BLaER1 treated with 17β-estradiol and CSF1 and Interleukin-3, amounts not matched to agents 10 nM and 100 nM (cell line): ENCODE measurements at regions not wholly inside any gene's neighbourhood (a gene's known extent, or its start where the extent isn't known, plus 50 kb on each side); places are given as distances from the start of the nearest gene placed in this dataset.
"Not testable (repeated sequence)": the region's sequence is repeated elsewhere in the genome, so short reads cannot be mapped to it uniquely, and the experiment has no call there.

Source experiments
- H3K27ac ChIP-seq, 11 experiments: shearing (Covaris generic); formaldehyde crosslinking; 2 replicates each; pipeline ENCODE4 v1.8.1; 2022
- H3K27me3 ChIP-seq, 11 experiments: shearing (Covaris generic); formaldehyde crosslinking; 2 replicates each; pipeline ENCODE4 v1.8.1; 2022
- H3K36me3 ChIP-seq, 11 experiments: shearing (Covaris generic); formaldehyde crosslinking; 2 replicates each; pipeline ENCODE4 v1.8.1; 2022
- H3K4me1 ChIP-seq, 10 experiments: shearing (Covaris generic); formaldehyde crosslinking; 2 replicates each; pipeline ENCODE4 v1.8.1; 2022
- H3K4me2 ChIP-seq, 11 experiments: shearing (Covaris generic); formaldehyde crosslinking; 2 replicates each; pipeline ENCODE4 v1.8.1; 2022
- H3K4me3 ChIP-seq, 10 experiments: shearing (Covaris generic); formaldehyde crosslinking; 2 replicates each; pipeline ENCODE4 v1.8.1; 2022
- H3K9ac ChIP-seq, 11 experiments: shearing (Covaris generic); formaldehyde crosslinking; 2 replicates each; pipeline ENCODE4 v1.8.1; 2022
- H3K9me3 ChIP-seq, 11 experiments: shearing (Covaris generic); formaldehyde crosslinking; replicated peaks in 1 of 11; 2 replicates each; pipeline ENCODE4 v1.8.1; 2022
- H4K20me1 ChIP-seq, 11 experiments: shearing (Covaris generic); formaldehyde crosslinking; 2 replicates each; pipeline ENCODE4 v1.8.1; 2022
- Cebpa-rat ChIP-seq, 11 experiments: shearing (Covaris generic); IDR thresholded peaks; 2 replicates each; pipeline ENCODE4 v1.8.1; 2022

- Histone ChIP-seq H3K27me3 (no peaks in the 10 kb centered on the region), H3K4me1 (no peaks in the 10 kb centered on the region), H3K9ac (no peak overlapping the region), H3K9me3 (no peaks in the 10 kb centered on the region; a peak in 1 of 22 replicates), H3K36me3 (no peaks in the 10 kb centered on the region), H4K20me1 (no peaks in the 10 kb centered on the region), H3K4me3 (no peak overlapping the region), H3K27ac (no peak overlapping the region), H3K4me2 (no peak overlapping the region)
- no peak for TF ChIP-seq Cebpa-rat (IDR thresholded peaks at IDR 0.05)
Measured at GRCh38 chr2:209305026-209305425, 118.8 kb upstream of the MAP2 start.

- H3K4me2 ChIP-seq: no peak overlapping the region
Measured at GRCh38 chr2:209305746-209306196, 118.1 kb upstream of the MAP2 start.

GRCh38 chr2:209307161-209308001 lies 116.5 kb upstream of the MAP2 start:
- no peak overlapping the region for H3K4me2 ChIP-seq
- H3K4me1 ChIP-seq: no peaks in the 10 kb centered on the region
- no peaks in the 10 kb centered on the region for H4K20me1 ChIP-seq
- no peak overlapping the region for H3K9ac ChIP-seq
- H3K9me3 ChIP-seq: no peaks in the 10 kb centered on the region; a peak in 1 of 22 replicates
- no peak overlapping the region for H3K4me3 ChIP-seq
- no peaks in the 10 kb centered on the region for H3K27me3 ChIP-seq
- no peak for TF ChIP-seq Cebpa-rat (IDR thresholded peaks at IDR 0.05)
- no peaks in the 10 kb centered on the region for H3K36me3 ChIP-seq
- H3K27ac ChIP-seq: no peak overlapping the region

More at GRCh38 chr2:209305746-209306196, 118.1 kb upstream of the MAP2 start:
- Histone ChIP-seq H3K9ac (no peak overlapping the region), H3K27ac (no peak overlapping the region), H3K27me3 (no peaks in the 10 kb centered on the region), H3K4me3 (no peak overlapping the region), H4K20me1 (no peaks in the 10 kb centered on the region), H3K4me1 (no peaks in the 10 kb centered on the region), H3K36me3 (no peaks in the 10 kb centered on the region), H3K9me3 (no peaks in the 10 kb centered on the region; a peak in 1 of 22 replicates)
- no peak for TF ChIP-seq Cebpa-rat (IDR thresholded peaks at IDR 0.05)

- no peaks in the 10 kb centered on the region for H3K27me3 ChIP-seq
- no peak overlapping the region for H3K4me2 ChIP-seq
- no peaks in the 10 kb centered on the region for H3K4me1 ChIP-seq
- no peak overlapping the region for H3K27ac ChIP-seq
- no peaks in the 10 kb centered on the region; a peak in 1 of 22 replicates for H3K9me3 ChIP-seq
- no peak overlapping the region for H3K9ac ChIP-seq
- H4K20me1 ChIP-seq: no peaks in the 10 kb centered on the region
- no peak for TF ChIP-seq Cebpa-rat (IDR thresholded peaks at IDR 0.05)
- H3K4me3 ChIP-seq: no peak overlapping the region
- H3K36me3 ChIP-seq: no peaks in the 10 kb centered on the region
Measured at GRCh38 chr2:209308415-209308814, 115.4 kb upstream of the MAP2 start.

- no peaks in the 10 kb centered on the region for H3K27me3 ChIP-seq
- no peak overlapping the region for H3K9ac ChIP-seq
- H3K4me3 ChIP-seq: no peak overlapping the region
Measured at GRCh38 chr2:209311948-209312347, 111.9 kb upstream of the MAP2 start.

GRCh38 chr2:209312450-209312849 lies 111.4 kb upstream of the MAP2 start:
- H3K4me1 ChIP-seq, H3K36me3 ChIP-seq, H3K27ac ChIP-seq, H3K4me2 ChIP-seq, H4K20me1 ChIP-seq, H3K9ac ChIP-seq, H3K4me3 ChIP-seq, H3K9me3 ChIP-seq, H3K27me3 ChIP-seq: not testable (repeated sequence)

More at GRCh38 chr2:209311948-209312347, 111.9 kb upstream of the MAP2 start:
- H3K9me3 ChIP-seq: no peaks in the 10 kb centered on the region; a peak in 1 of 22 replicates
- TF ChIP-seq Cebpa-rat (IDR thresholded peaks at IDR 0.05): no peak
- no peaks in the 10 kb centered on the region for H3K4me1 ChIP-seq
- no peaks in the 10 kb centered on the region for H4K20me1 ChIP-seq
- H3K4me2 ChIP-seq: no peak overlapping the region
- no peak overlapping the region for H3K27ac ChIP-seq
- no peaks in the 10 kb centered on the region for H3K36me3 ChIP-seq

GRCh38 chr2:209314653-209315052 lies 109.2 kb upstream of the MAP2 start:
- no peaks in the 10 kb centered on the region for H4K20me1 ChIP-seq
- TF ChIP-seq Cebpa-rat (IDR thresholded peaks at IDR 0.05): no peak
- no peak overlapping the region for H3K9ac ChIP-seq
- H3K27me3 ChIP-seq: no peaks in the 10 kb centered on the region
- H3K4me2 ChIP-seq: no peak overlapping the region
- no peak overlapping the region for H3K27ac ChIP-seq
- no peaks in the 10 kb centered on the region for H3K9me3 ChIP-seq
- H3K4me1 ChIP-seq: no peaks in the 10 kb centered on the region
- no peak overlapping the region for H3K4me3 ChIP-seq
- no peaks in the 10 kb centered on the region for H3K36me3 ChIP-seq

- Histone ChIP-seq H3K27ac (no peak overlapping the region), H3K27me3 (no peaks in the 10 kb centered on the region), H3K4me1 (no peaks in the 10 kb centered on the region), H3K4me3 (no peak overlapping the region), H3K9me3 (no peaks in the 10 kb centered on the region), H4K20me1 (no peaks in the 10 kb centered on the region), H3K4me2 (no peak overlapping the region), H3K9ac (no peak overlapping the region), H3K36me3 (no peaks in the 10 kb centered on the region)
- no peak for TF ChIP-seq Cebpa-rat (IDR thresholded peaks at IDR 0.05)
Measured at GRCh38 chr2:209316141-209316540, 107.7 kb upstream of the MAP2 start.

- Histone ChIP-seq H3K4me1 (no peaks in the 10 kb centered on the region), H3K9ac (no peak overlapping the region), H3K4me2 (no peak overlapping the region), H3K27ac (no peak overlapping the region), H3K36me3 (no peaks in the 10 kb centered on the region), H3K9me3 (no peaks in the 10 kb centered on the region), H3K4me3 (no peak overlapping the region), H3K27me3 (no peaks in the 10 kb centered on the region), H4K20me1 (no peaks in the 10 kb centered on the region)
- no peak for TF ChIP-seq Cebpa-rat (IDR thresholded peaks at IDR 0.05)
Measured at GRCh38 chr2:209321076-209321475, 102.8 kb upstream of the MAP2 start.

- TF ChIP-seq Cebpa-rat (IDR thresholded peaks at IDR 0.05): no peak
Measured at GRCh38 chr2:209321581-209321980, 102.3 kb upstream of the MAP2 start.

More at GRCh38 chr2:209321581-209321980, 102.3 kb upstream of the MAP2 start:
- no peaks in the 10 kb centered on the region for H3K27me3 ChIP-seq
- H3K4me1 ChIP-seq: no peaks in the 10 kb centered on the region
- no peak overlapping the region for H3K9ac ChIP-seq
- H3K9me3 ChIP-seq: no peaks in the 10 kb centered on the region
- H3K36me3 ChIP-seq: no peaks in the 10 kb centered on the region
- H3K4me2 ChIP-seq: no peak overlapping the region
- H3K27ac ChIP-seq: no peak overlapping the region
- no peak overlapping the region for H3K4me3 ChIP-seq
- H4K20me1 ChIP-seq: no peaks in the 10 kb centered on the region
